ENCODE measurements at regions not wholly inside any gene's neighbourhood (a gene's known extent, or its start where the extent isn't known, plus 50 kb on each side); places are given as distances from the start of the nearest gene placed in this dataset.

DNA sequence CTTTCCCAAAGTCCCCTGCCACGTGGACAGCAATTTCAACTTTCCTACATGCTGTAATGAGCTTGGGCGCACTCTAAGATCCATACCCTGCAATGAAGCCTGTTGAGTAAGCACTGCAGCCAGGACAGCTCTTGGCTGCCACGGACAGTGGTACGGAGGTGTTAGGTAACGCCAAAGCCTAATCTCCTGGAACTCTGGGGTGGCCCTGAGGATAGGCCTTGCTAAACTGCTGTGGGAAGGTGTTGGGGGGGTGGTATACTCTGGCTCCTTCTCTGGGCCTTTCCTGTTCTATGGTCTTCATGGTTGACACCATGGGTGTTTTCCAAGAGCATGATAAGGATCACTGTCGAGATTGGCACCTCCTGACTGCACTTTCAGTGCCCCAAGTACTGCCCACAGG lies 66.4 kb upstream of the PITX1 start:
- Histone ChIP-seq H3K27ac (no peak overlapping the region), H3K9me3 (no peaks in the 10 kb centered on the region), H3K4me3 (no peak overlapping the region), H3K4me1 (no peaks in the 10 kb centered on the region), H3K27me3 (no peaks in the 10 kb centered on the region), H3K36me3 (no peaks in the 10 kb centered on the region)
- TF ChIP-seq, protein P1, sequence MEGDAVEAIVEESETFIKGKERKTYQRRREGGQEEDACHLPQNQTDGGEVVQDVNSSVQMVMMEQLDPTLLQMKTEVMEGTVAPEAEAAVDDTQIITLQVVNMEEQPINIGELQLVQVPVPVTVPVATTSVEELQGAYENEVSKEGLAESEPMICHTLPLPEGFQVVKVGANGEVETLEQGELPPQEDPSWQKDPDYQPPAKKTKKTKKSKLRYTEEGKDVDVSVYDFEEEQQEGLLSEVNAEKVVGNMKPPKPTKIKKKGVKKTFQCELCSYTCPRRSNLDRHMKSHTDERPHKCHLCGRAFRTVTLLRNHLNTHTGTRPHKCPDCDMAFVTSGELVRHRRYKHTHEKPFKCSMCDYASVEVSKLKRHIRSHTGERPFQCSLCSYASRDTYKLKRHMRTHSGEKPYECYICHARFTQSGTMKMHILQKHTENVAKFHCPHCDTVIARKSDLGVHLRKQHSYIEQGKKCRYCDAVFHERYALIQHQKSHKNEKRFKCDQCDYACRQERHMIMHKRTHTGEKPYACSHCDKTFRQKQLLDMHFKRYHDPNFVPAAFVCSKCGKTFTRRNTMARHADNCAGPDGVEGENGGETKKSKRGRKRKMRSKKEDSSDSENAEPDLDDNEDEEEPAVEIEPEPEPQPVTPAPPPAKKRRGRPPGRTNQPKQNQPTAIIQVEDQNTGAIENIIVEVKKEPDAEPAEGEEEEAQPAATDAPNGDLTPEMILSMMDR (IDR thresholded peaks at IDR 0.05), result no peak
- DNase-seq (ENCODE audit: low spot score), result no peak

- H3K4me3 ChIP-seq, result no peak overlapping the region
- H3K4me1 ChIP-seq, result no peaks in the 10 kb centered on the region
- no peak overlapping the region for H3K27ac ChIP-seq
- TF ChIP-seq, protein P1 (IDR thresholded peaks at IDR 0.05), result no peak
- no peak for DNase-seq (ENCODE audit: low spot score)
- H3K9me3 ChIP-seq, result no peaks in the 10 kb centered on the region
- no peaks in the 10 kb centered on the region for H3K36me3 ChIP-seq
- no peaks in the 10 kb centered on the region for H3K27me3 ChIP-seq
These were observed 66.0 kb upstream of the PITX1 start for GRCh38 chr5:135100011-135100410.

DNA sequence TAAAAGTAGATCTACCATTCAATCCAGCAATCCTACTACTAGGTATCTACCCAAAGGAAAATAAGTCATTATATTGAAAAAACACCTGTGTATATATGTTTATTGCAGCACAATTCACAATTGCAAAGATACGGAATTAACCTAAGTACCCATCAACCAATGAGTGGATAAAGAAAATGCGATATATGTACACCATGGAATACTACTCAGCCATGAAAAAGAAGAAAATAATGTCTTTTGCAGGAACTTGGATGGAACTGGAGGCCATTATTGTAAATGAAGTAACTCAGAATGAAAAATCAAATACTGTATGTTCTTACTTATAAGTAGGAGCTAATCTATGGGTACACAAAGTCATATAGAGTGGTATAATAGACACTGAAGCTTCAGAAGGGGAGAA lies 63.4 kb upstream of the PITX1 start:
- H3K4me1 ChIP-seq, result no peaks in the 10 kb centered on the region
- H3K27ac ChIP-seq, result no peak overlapping the region
- DNase-seq (ENCODE audit: low spot score), result no peak
- TF ChIP-seq, protein P1 (IDR thresholded peaks at IDR 0.05), result no peak
- no peak overlapping the region for H3K4me3 ChIP-seq
- H3K9me3 ChIP-seq, result no peaks in the 10 kb centered on the region
- H3K27me3 ChIP-seq, result no peaks in the 10 kb centered on the region
- H3K36me3 ChIP-seq, result no peaks in the 10 kb centered on the region

DNA sequence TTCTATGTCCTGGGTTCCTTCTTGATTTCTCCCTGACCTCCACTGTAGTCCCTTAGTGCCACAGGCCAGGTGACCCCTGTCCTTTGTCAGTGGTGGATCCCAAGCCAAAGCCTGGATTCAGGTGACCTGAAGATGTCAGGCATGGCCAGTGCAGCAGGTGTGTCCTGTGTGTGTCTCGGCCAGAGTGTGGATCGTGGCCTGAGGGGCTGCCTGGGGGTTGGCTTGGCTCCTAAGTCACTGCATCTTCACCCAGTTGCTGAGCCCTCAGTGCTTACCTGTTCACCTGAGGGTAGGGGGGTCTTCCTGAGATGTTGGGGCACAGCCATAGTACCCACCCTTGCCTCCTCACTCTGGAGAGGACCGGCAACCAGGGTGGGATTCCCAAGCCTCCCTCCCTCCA lies 61.8 kb upstream of the PITX1 start:
- TF ChIP-seq, protein P1 (IDR thresholded peaks at IDR 0.05), result no peak
- no peaks in the 10 kb centered on the region for H3K36me3 ChIP-seq
- H3K27me3 ChIP-seq, result no peaks in the 10 kb centered on the region
- no peak overlapping the region for H3K27ac ChIP-seq
- no peak overlapping the region for H3K4me3 ChIP-seq
- no peaks in the 10 kb centered on the region for H3K9me3 ChIP-seq
- DNase-seq (ENCODE audit: low spot score), result no peak
- H3K4me1 ChIP-seq, result no peaks in the 10 kb centered on the region

DNA sequence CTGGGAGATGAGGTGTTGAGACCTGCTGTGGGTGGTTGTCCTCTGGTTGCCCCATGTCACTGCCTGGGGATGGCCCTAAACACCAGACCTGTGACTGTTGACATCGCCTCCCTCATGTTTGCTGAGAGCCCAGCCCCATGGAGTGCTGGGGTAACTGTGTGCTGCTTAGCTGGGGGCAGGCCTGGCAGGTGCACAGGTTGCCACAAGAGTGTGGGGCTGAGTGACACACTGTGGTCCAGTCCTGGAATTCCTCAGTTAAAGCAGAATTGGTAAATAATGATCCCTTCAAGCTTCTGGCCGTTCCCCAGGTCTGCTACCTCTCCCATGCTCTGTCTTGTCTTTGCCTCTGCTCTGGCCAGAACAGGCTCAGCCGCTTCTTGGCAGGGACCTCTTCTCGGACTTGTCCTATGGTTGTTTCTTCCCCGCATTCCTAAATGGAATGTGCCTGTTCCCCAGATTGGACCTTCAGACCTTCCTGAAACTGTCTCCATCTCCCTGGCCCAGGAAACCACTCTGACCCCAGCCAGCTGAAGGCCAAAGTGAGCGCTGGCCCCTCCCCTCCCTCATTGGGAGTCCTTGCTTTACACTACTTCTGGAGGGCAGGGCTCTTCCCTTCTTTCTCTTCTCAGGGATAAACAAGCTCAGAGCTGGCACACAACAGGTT lies 61.2 kb upstream of the PITX1 start:
- no peaks in the 10 kb centered on the region for H3K4me1 ChIP-seq
- H3K27ac ChIP-seq, result no peak overlapping the region
- H3K4me3 ChIP-seq, result no peak overlapping the region
- H3K27me3 ChIP-seq, result no peaks in the 10 kb centered on the region
- DNase-seq (ENCODE audit: low spot score), result no peak
- TF ChIP-seq, protein P1 (IDR thresholded peaks at IDR 0.05), result no peak
- H3K36me3 ChIP-seq, result no peaks in the 10 kb centered on the region
- H3K9me3 ChIP-seq, result no peaks in the 10 kb centered on the region

All from right atrium auricular region (tissue), 2 donors.